ENCODE measurements at regions not wholly inside any gene's neighbourhood (a gene's known extent, or its start where the extent isn't known, plus 50 kb on each side); places are given as distances from the start of the nearest gene placed in this dataset.
A peak's percentile ranks its signal among the peaks of the same experiment; 100 is the strongest.

- Histone ChIP-seq H2AFZ (ENCODE audit: control insufficient read depth, low read length) (no peak overlapping the region), H3K9me3 (ENCODE audit: control insufficient read depth, low read depth, low read length) (no peaks in the 10 kb centered on the region), H3K27ac (ENCODE audit: control insufficient read depth, insufficient read depth, low read length) (no peak overlapping the region), H3K4me3 (ENCODE audit: control insufficient read depth in 2 of 3, extremely low read depth in 1 of 3, insufficient read depth in 2 of 3, low read depth in 1 of 3, low read length in 3 of 3) (no peak overlapping the region), H3K79me2 (ENCODE audit: control insufficient read depth, insufficient read depth, low read length) (no peaks in the 10 kb centered on the region), H3K36me3 (ENCODE audit: control insufficient read depth in 2 of 2, extremely low read depth in 1 of 2, insufficient read depth in 2 of 2, low read length in 2 of 2) (no peaks in the 10 kb centered on the region), H3K9me1 (ENCODE audit: control insufficient read depth, extremely low read depth, insufficient read depth, low read length) (no peaks in the 10 kb centered on the region), H3K4me1 (ENCODE audit: control insufficient read depth, extremely low read depth, insufficient read depth, low read length) (peaks cover 14% of the 10 kb centered on the region), H4K20me1 (ENCODE audit: control insufficient read depth, extremely low read depth, insufficient read depth, low read length) (no peaks in the 10 kb centered on the region), H3K27me3 (ENCODE audit: control insufficient read depth, extremely low read depth, insufficient read depth, low read length) (no peaks in the 10 kb centered on the region), H3K9ac (ENCODE audit: control insufficient read depth, extremely low read depth, insufficient read depth, low read length) (no peak overlapping the region), H3K4me2 (ENCODE audit: control insufficient read depth, extremely low read depth, insufficient read depth, low read depth, low read length) (no peak overlapping the region)
- DNase-seq (ENCODE audit: low read depth, low spot score) (no peak), FAIRE-seq (peak; percentile 77)
- TF ChIP-seq EZH2 (IDR thresholded peaks at IDR 0.05; ENCODE audit: low read length) (no peak), CTCF (optimal IDR thresholded peaks at IDR 0.05 in 1 of 3, IDR thresholded peaks at IDR 0.05 in 1 of 3, conservative IDR thresholded peaks at IDR 0.05 in 1 of 3; ENCODE audit: extremely low read depth in 1 of 3, insufficient read depth in 2 of 3, low read length in 3 of 3) (peak; percentile 46 to 66 (median 52))
- dilution Hi-C loops (cut with MboI; ENCODE audit: extremely low pct_ligation_motif_present, low sequenced_read_pairs): no loop called here
Measured at GRCh38 chr13:79775830-79776229, 294.9 kb downstream of the NDFIP2 start.

- Histone ChIP-seq H3K79me2 (ENCODE audit: control insufficient read depth, insufficient read depth, low read length) (no peaks in the 10 kb centered on the region), H2AFZ (ENCODE audit: control insufficient read depth, low read length) (no peak overlapping the region), H3K9ac (ENCODE audit: control insufficient read depth, extremely low read depth, insufficient read depth, low read length) (no peak overlapping the region), H3K4me3 (ENCODE audit: control insufficient read depth in 2 of 3, extremely low read depth in 1 of 3, insufficient read depth in 2 of 3, low read depth in 1 of 3, low read length in 3 of 3) (no peak overlapping the region), H3K9me1 (ENCODE audit: control insufficient read depth, extremely low read depth, insufficient read depth, low read length) (no peaks in the 10 kb centered on the region), H4K20me1 (ENCODE audit: control insufficient read depth, extremely low read depth, insufficient read depth, low read length) (no peaks in the 10 kb centered on the region), H3K27me3 (ENCODE audit: control insufficient read depth, extremely low read depth, insufficient read depth, low read length) (no peaks in the 10 kb centered on the region), H3K4me1 (ENCODE audit: control insufficient read depth, extremely low read depth, insufficient read depth, low read length) (no peaks in the 10 kb centered on the region), H3K27ac (ENCODE audit: control insufficient read depth, insufficient read depth, low read length) (no peak overlapping the region), H3K9me3 (ENCODE audit: control insufficient read depth, low read depth, low read length) (no peaks in the 10 kb centered on the region), H3K4me2 (ENCODE audit: control insufficient read depth, extremely low read depth, insufficient read depth, low read depth, low read length) (no peak overlapping the region), H3K36me3 (ENCODE audit: control insufficient read depth in 2 of 2, extremely low read depth in 1 of 2, insufficient read depth in 2 of 2, low read length in 2 of 2) (no peaks in the 10 kb centered on the region)
- TF ChIP-seq CTCF (optimal IDR thresholded peaks at IDR 0.05 in 1 of 3, IDR thresholded peaks at IDR 0.05 in 1 of 3, conservative IDR thresholded peaks at IDR 0.05 in 1 of 3; ENCODE audit: extremely low read depth in 1 of 3, insufficient read depth in 2 of 3, low read length in 3 of 3) (no peak), EZH2 (IDR thresholded peaks at IDR 0.05; ENCODE audit: low read length) (no peak)
- FAIRE-seq: no peak
- dilution Hi-C loops (cut with MboI; ENCODE audit: extremely low pct_ligation_motif_present, low sequenced_read_pairs): no loop called here
- no peak for DNase-seq (ENCODE audit: low read depth, low spot score)
Measured at GRCh38 chr13:79772811-79773210, 291.9 kb downstream of the NDFIP2 start.

All from keratinocyte (primary cell).